ENCODE measurements at regions not wholly inside any gene's neighbourhood (a gene's known extent, or its start where the extent isn't known, plus 50 kb on each side); places are given as distances from the start of the nearest gene placed in this dataset.

GRCh38 chr4:111873801-111874200, 271.5 kb upstream of the FAM241A start:
- TF ChIP-seq CTCF (conservative IDR thresholded peaks at IDR 0.05; ENCODE audit: low read length), result no peak
- TF ChIP-seq EZH2phosphoT487 (IDR thresholded peaks at IDR 0.05; ENCODE audit: borderline replicate concordance, low read depth, low read length), result no peak

Measured in OCI-LY7 (cell line).